WTC11 (cell line): ENCODE measurements at regions not wholly inside any gene's neighbourhood (a gene's known extent, or its start where the extent isn't known, plus 50 kb on each side); places are given as distances from the start of the nearest gene placed in this dataset.

Experiments
- ATAC-seq: fragments of 200-7000 bp; cut with Tn5 transposase; 2 replicates; pipeline ENCODE4 v1.10.0; 2021; ENCODE audit warnings: mild to moderate bottlenecking, moderate library complexity
- CTCF ChIA-PET: fragments of 300-600 bp; sonication (Branson Sonifier 250); formaldehyde crosslinking; loops from one replicate; lab custom pipeline; 2021; ENCODE audit warnings: antibody characterized with exemption; lab: Charles Lee
- POLR2A ChIA-PET: fragments of 350-600 bp; sonication (Branson Sonifier 250); formaldehyde crosslinking; loops from one replicate; lab custom pipeline; 2021; ENCODE audit warnings: antibody characterized with exemption; lab: Charles Lee
- DNase-seq: peaks from one replicate; pipeline ENCODE4 v3.0.0; 2021; ENCODE audit warnings: low spot score
- H3K27ac Mint-ChIP-seq: 2 replicates; pipeline ENCODE4 v1.8.0; 2021; ENCODE audit warnings: mixed read lengths
- H3K27me3 Mint-ChIP-seq: 2 replicates; pipeline ENCODE4 v1.8.0; 2021; ENCODE audit warnings: low read depth, mild to moderate bottlenecking, moderate library complexity, mixed read lengths
- H3K36me3 Mint-ChIP-seq: 2 replicates; pipeline ENCODE4 v1.8.0; 2021; ENCODE audit warnings: mixed read lengths
- H3K4me1 Mint-ChIP-seq: 2 replicates; pipeline ENCODE4 v1.8.0; 2022; ENCODE audit warnings: mixed read lengths
- H3K4me3 Mint-ChIP-seq: 2 replicates; pipeline ENCODE4 v1.8.0; 2021; ENCODE audit warnings: mild to moderate bottlenecking, moderate library complexity, mixed read lengths
- H3K9me3 Mint-ChIP-seq: 2 replicates; pipeline ENCODE4 v1.8.0; 2021; ENCODE audit warnings: mixed read lengths
- AR ChIP-seq: fragments of 250-450 bp; sonication (Bioruptor Pico); IDR thresholded peaks from 2 replicates; pipeline ENCODE4 v1.9.0; 2021; ENCODE audit warnings: mild to moderate bottlenecking
- ARID4B ChIP-seq: sonication (generic); formaldehyde crosslinking; IDR thresholded peaks from 2 replicates; pipeline ENCODE4 v1.8.0; 2023; ENCODE audit warnings: missing genetic modification reagents, mild to moderate bottlenecking, borderline replicate concordance
- ATF3 ChIP-seq: sonication (generic); formaldehyde crosslinking; conservative IDR thresholded peaks from 2 replicates; pipeline ENCODE4 v1.8.1; 2022; ENCODE audit warnings: mild to moderate bottlenecking, missing genetic modification reagents
- CDX4 ChIP-seq: fragments of 250-450 bp; sonication (Bioruptor Pico); IDR thresholded peaks from 2 replicates; pipeline ENCODE4 v1.9.0; 2021; ENCODE audit warnings: moderate library complexity, mild to moderate bottlenecking, inconsistent platforms, borderline replicate concordance
- CREB1 ChIP-seq: sonication (generic); formaldehyde crosslinking; IDR thresholded peaks from 2 replicates; pipeline ENCODE4 v1.8.0; 2023; ENCODE audit warnings: mild to moderate bottlenecking, missing genetic modification reagents
- FOXJ3 ChIP-seq: sonication (generic); formaldehyde crosslinking; IDR thresholded peaks from 2 replicates; pipeline ENCODE4 v1.9.0; 2021; ENCODE audit warnings: missing genetic modification reagents, mild to moderate bottlenecking, borderline replicate concordance
- GRHL2 ChIP-seq: fragments of 250-450 bp; sonication (Bioruptor Pico); IDR thresholded peaks from 2 replicates; pipeline ENCODE4 v1.8.0; 2022; ENCODE audit warnings: mild to moderate bottlenecking, moderate library complexity; ENCODE audit not compliant: insufficient replicate concordance, severe bottlenecking
- HMGA2 ChIP-seq: fragments of 250-450 bp; sonication (Bioruptor Pico); IDR thresholded peaks from 2 replicates; pipeline ENCODE4 v1.4.0; 2021; ENCODE audit warnings: mild to moderate bottlenecking, moderate library complexity
- IRF1 ChIP-seq: sonication (generic); formaldehyde crosslinking; IDR thresholded peaks from 2 replicates; pipeline ENCODE4 v1.8.0; 2023; ENCODE audit warnings: missing genetic modification reagents
- MLX ChIP-seq: sonication (generic); formaldehyde crosslinking; IDR thresholded peaks from 2 replicates; pipeline ENCODE4 v1.8.1; 2023; ENCODE audit warnings: mild to moderate bottlenecking, missing genetic modification reagents, moderate library complexity
- NFE2L1 ChIP-seq: sonication (generic); formaldehyde crosslinking; IDR thresholded peaks from 2 replicates; pipeline ENCODE4 v1.8.1; 2023; ENCODE audit warnings: missing genetic modification reagents
- PRDM15 ChIP-seq: sonication (generic); formaldehyde crosslinking; IDR thresholded peaks from 2 replicates; pipeline ENCODE4 v1.8.0; 2022; ENCODE audit warnings: missing genetic modification reagents
- PRRX2 ChIP-seq: fragments of 250-450 bp; sonication (Bioruptor Pico); IDR thresholded peaks from 2 replicates; pipeline ENCODE4 v1.8.0; 2021; ENCODE audit warnings: mild to moderate bottlenecking
- SOX15 ChIP-seq: fragments of 250-450 bp; sonication (Bioruptor Pico); IDR thresholded peaks from 2 replicates; pipeline ENCODE4 v1.9.0; 2021; ENCODE audit warnings: mild to moderate bottlenecking
- TEAD4 ChIP-seq: sonication (generic); formaldehyde crosslinking; IDR thresholded peaks from 2 replicates; pipeline ENCODE4 v1.8.0; 2022; ENCODE audit warnings: mild to moderate bottlenecking, missing genetic modification reagents
- TP53 ChIP-seq: sonication (generic); formaldehyde crosslinking; IDR thresholded peaks from 2 replicates; pipeline ENCODE4 v1.8.1; 2023; ENCODE audit warnings: mild to moderate bottlenecking, missing genetic modification reagents
- USF2 ChIP-seq: sonication (generic); formaldehyde crosslinking; IDR thresholded peaks from 2 replicates; pipeline ENCODE4 v1.8.1; 2023; ENCODE audit warnings: mild to moderate bottlenecking, missing genetic modification reagents, moderate library complexity
- ZNF416 ChIP-seq: fragments of 250-450 bp; sonication (Bioruptor Pico); IDR thresholded peaks from 2 replicates; pipeline ENCODE4 v1.9.0; 2021; ENCODE audit warnings: mild to moderate bottlenecking, inconsistent platforms
- ZSCAN18 ChIP-seq: fragments of 250-450 bp; sonication (Bioruptor Pico); IDR thresholded peaks from 2 replicates; pipeline ENCODE4 v2.1.2; 2022; ENCODE audit warnings: mild to moderate bottlenecking, moderate library complexity

GRCh38 chr12:89237763-89238162, 114.5 kb downstream of the DUSP6 start:
- peaks cover 3% of the 10 kb centered on the region for H3K27me3 Mint-ChIP-seq
- peaks cover 19% of the 10 kb centered on the region for H3K9me3 Mint-ChIP-seq
- no peak overlapping the region for H3K4me3 Mint-ChIP-seq
- H3K36me3 Mint-ChIP-seq, result peaks cover 6% of the 10 kb centered on the region
- no peak overlapping the region for H3K27ac Mint-ChIP-seq
- DNase-seq (no peak), ATAC-seq (no peak)
- TF ChIP-seq USF2 (CRISPR knock-in tag), result no peak
- TF ChIP-seq PRDM15 (CRISPR knock-in tag), result no peak
- no peak for TF ChIP-seq SOX15 (CRISPR knock-in tag)
- no peak for TF ChIP-seq CDX4
- TF ChIP-seq NFE2L1, result no peak
- no peak for TF ChIP-seq IRF1
- no peak for TF ChIP-seq ZSCAN18 (CRISPR knock-in tag)
- TF ChIP-seq TEAD4 (CRISPR knock-in tag), result no peak
- no peak for TF ChIP-seq CREB1
- TF ChIP-seq GRHL2 (CRISPR knock-in tag), result no peak
- TF ChIP-seq ARID4B, result no peak
- TF ChIP-seq HMGA2, result no peak
- TF ChIP-seq FOXJ3, result no peak
- TF ChIP-seq MLX (CRISPR knock-in tag), result no peak
- no peak for TF ChIP-seq PRRX2
- no peak for TF ChIP-seq AR (CRISPR knock-in tag)
- no peak for TF ChIP-seq ATF3
- TF ChIP-seq TP53 (CRISPR knock-in tag), result no peak
- no peak for TF ChIP-seq ZNF416 (CRISPR knock-in tag)
- peaks cover 20% of the 10 kb centered on the region for H3K4me1 Mint-ChIP-seq
- POLR2A ChIA-PET, result interaction anchor here (0.6 kb wide), 1 partner anchor 222 kb away, joined by 5 read pairs; no protein-coding TSS in a partner anchor
- CTCF ChIA-PET, result no interaction called here
